ENCODE measurements at regions not wholly inside any gene's neighbourhood (a gene's known extent, or its start where the extent isn't known, plus 50 kb on each side); places are given as distances from the start of the nearest gene placed in this dataset.

DNA sequence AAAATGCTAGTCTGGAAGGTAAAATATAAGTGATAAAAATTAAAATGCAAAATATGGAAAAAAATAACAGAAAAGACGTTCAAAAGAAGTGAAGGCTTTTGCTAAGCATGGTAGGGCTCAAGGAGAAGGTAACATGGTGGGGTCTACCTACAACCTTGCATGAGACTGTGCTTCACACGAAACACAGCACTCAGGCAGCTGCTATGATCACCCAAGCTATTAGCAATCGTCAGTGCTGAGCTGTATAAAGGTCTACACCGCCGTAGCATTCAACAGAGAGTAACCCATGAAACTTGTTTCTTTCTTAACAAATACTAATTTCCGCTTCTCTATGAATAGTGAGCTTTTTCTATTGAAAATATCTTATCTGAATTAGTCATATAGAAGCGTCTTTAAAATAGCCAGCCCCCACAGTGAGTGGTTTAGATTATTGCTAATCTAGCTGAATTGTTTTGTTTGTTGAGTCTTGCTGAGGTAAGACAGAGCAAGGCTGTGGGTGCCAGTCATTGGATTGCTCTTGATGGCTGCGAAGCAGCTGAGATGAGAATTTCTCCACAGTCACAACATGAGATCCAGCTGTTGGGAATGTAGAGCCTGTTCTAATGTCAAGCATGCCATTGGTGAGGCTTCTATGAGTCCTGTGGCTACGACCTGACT is 230.0 kb downstream of the KLF13 start:
- TF ChIP-seq, protein P1, sequence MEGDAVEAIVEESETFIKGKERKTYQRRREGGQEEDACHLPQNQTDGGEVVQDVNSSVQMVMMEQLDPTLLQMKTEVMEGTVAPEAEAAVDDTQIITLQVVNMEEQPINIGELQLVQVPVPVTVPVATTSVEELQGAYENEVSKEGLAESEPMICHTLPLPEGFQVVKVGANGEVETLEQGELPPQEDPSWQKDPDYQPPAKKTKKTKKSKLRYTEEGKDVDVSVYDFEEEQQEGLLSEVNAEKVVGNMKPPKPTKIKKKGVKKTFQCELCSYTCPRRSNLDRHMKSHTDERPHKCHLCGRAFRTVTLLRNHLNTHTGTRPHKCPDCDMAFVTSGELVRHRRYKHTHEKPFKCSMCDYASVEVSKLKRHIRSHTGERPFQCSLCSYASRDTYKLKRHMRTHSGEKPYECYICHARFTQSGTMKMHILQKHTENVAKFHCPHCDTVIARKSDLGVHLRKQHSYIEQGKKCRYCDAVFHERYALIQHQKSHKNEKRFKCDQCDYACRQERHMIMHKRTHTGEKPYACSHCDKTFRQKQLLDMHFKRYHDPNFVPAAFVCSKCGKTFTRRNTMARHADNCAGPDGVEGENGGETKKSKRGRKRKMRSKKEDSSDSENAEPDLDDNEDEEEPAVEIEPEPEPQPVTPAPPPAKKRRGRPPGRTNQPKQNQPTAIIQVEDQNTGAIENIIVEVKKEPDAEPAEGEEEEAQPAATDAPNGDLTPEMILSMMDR (IDR thresholded peaks at IDR 0.05; ENCODE audit: control extremely low read depth, extremely low read depth): no peak
- Histone ChIP-seq H3K4me1 (ENCODE audit: control insufficient read depth in 5 of 5, insufficient read depth in 5 of 5, low read length in 5 of 5) (peaks cover 0 to 12% (median 0%) of the 10 kb centered on the region in 5 donors), H3K36me3 (ENCODE audit: control insufficient read depth in 4 of 4, insufficient read depth in 4 of 4, low read length in 4 of 4) (no peaks in the 10 kb centered on the region), H3K9me3 (ENCODE audit: control insufficient read depth in 4 of 4, insufficient read depth in 3 of 4, low read length in 3 of 4) (no peaks in the 10 kb centered on the region), H3K27ac (ENCODE audit: low read depth in 1 of 2, low read length in 1 of 2) (no peak overlapping the region), H3K4me3 (no peak overlapping the region), H3K27me3 (ENCODE audit: control insufficient read depth in 3 of 3, insufficient read depth in 3 of 3, low read length in 2 of 3) (peaks cover 0 to 3% (median 0%) of the 10 kb centered on the region in 3 donors), H3K9ac (ENCODE audit: insufficient read depth in 1 of 2, low read length in 2 of 2) (no peak overlapping the region)
- DNase-seq (no peak), ATAC-seq (ENCODE audit: insufficient read depth, low FRiP score) (no peak)
- WGBS, 2 donors: 90 to 94% methylated on average over 9 of the region's 9 CpGs

DNA sequence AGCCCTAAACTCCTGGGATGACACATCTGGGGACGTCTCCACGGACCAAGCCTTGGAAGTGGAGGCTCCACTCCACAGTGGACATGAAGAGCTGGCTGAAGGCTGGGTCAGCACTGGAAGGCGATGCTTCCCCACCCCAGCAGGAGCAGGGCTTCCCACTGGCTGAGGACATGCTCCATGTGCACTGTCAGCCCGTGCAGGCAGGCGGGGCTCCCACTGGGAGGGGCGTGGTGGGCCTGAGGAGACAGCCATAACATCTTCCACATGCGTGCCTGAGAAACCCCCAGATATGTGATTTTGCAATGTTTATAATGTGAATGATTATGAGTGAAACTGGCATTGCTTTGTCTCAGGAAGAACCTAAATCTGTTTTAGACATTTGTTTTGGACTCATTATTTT is 231.3 kb downstream of the KLF13 start:
- H3K9ac ChIP-seq (ENCODE audit: insufficient read depth in 1 of 2, low read length in 2 of 2): no peak overlapping the region
- no peak overlapping the region for H3K27ac ChIP-seq (ENCODE audit: low read depth in 1 of 2, low read length in 1 of 2)
- peaks cover 0 to 12% (median 0%) of the 10 kb centered on the region in 5 donors for H3K4me1 ChIP-seq (ENCODE audit: control insufficient read depth in 5 of 5, insufficient read depth in 5 of 5, low read length in 5 of 5)
- H3K27me3 ChIP-seq (ENCODE audit: control insufficient read depth in 3 of 3, insufficient read depth in 3 of 3, low read length in 2 of 3): peaks cover 0 to 3% (median 0%) of the 10 kb centered on the region in 3 donors
- DNase-seq (peak in 2 of 3 donors; percentile 1 to 16), ATAC-seq (ENCODE audit: insufficient read depth, low FRiP score) (no peak)
- WGBS, 2 donors: 84 to 85% methylated on average over 7 of the region's 7 CpGs
- TF ChIP-seq, protein P1 (IDR thresholded peaks at IDR 0.05; ENCODE audit: control extremely low read depth, extremely low read depth): no peak
- no peaks in the 10 kb centered on the region for H3K36me3 ChIP-seq (ENCODE audit: control insufficient read depth in 4 of 4, insufficient read depth in 4 of 4, low read length in 4 of 4)
- no peak overlapping the region for H3K4me3 ChIP-seq
- H3K9me3 ChIP-seq (ENCODE audit: control insufficient read depth in 4 of 4, insufficient read depth in 3 of 4, low read length in 3 of 4): no peaks in the 10 kb centered on the region

DNA sequence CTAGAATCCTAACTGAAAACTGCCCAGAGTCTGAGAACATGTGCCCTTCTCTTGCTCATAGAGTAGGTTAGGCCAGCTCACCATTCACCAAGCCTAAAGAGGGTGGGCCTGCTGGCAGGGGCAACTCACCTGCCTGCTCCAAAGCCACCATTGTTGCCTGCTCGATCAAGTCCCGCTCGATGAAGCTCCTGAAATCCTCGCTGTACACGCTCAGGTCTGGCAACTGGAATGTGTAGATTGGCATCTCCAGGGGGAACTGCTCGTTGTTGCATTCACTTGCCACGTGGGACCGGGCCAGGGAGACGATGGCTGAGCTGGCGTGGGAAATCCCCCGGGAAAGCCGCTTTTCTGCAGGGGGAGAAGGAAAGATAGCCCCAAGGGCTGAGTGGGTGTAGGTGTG is 232.2 kb downstream of the KLF13 start:
- no peak for DNase-seq
- TF ChIP-seq, protein P1 (IDR thresholded peaks at IDR 0.05; ENCODE audit: control extremely low read depth, extremely low read depth): no peak
- Histone ChIP-seq H3K27ac (ENCODE audit: low read depth in 1 of 2, low read length in 1 of 2) (no peak overlapping the region), H3K4me1 (ENCODE audit: control insufficient read depth in 5 of 5, insufficient read depth in 5 of 5, low read length in 5 of 5) (peaks cover 0 to 12% (median 0%) of the 10 kb centered on the region in 5 donors), H3K9ac (ENCODE audit: insufficient read depth in 1 of 2, low read length in 2 of 2) (no peak overlapping the region), H3K4me3 (no peak overlapping the region), H3K27me3 (ENCODE audit: control insufficient read depth in 3 of 3, insufficient read depth in 3 of 3, low read length in 2 of 3) (peaks cover 0 to 3% (median 0%) of the 10 kb centered on the region in 3 donors), H3K36me3 (ENCODE audit: control insufficient read depth in 4 of 4, insufficient read depth in 4 of 4, low read length in 4 of 4) (no peaks in the 10 kb centered on the region), H3K9me3 (ENCODE audit: control insufficient read depth in 4 of 4, insufficient read depth in 3 of 4, low read length in 3 of 4) (no peaks in the 10 kb centered on the region)
- ATAC-seq (ENCODE audit: insufficient read depth, low FRiP score): no peak
- 93 to 97% methylated on average over 12 of the region's 12 CpGs for WGBS, 2 donors

DNA sequence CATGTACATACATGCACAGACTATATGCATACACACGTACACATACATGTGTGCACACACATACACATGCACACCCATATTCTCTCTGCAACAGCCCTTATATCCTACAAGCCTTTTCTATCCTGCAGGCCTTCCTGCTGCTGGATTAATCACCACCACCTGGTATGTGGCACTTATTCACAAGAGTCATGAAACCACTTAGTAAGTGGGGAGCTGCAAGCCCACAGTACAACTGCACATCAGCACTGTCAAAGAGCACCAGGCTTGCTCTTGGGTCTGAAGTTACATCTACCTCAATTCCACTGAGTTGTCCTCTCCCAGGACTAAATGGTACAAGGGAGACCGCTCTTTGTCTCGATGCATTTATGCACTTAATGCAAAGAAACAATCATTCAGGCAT is 233.2 kb downstream of the KLF13 start:
- 93 to 95% methylated on average over 3 of the region's 3 CpGs for WGBS, 2 donors
- H3K4me3 ChIP-seq: no peak overlapping the region
- H3K9ac ChIP-seq (ENCODE audit: insufficient read depth in 1 of 2, low read length in 2 of 2): no peak overlapping the region
- H3K36me3 ChIP-seq (ENCODE audit: control insufficient read depth in 4 of 4, insufficient read depth in 4 of 4, low read length in 4 of 4): no peaks in the 10 kb centered on the region
- H3K4me1 ChIP-seq (ENCODE audit: control insufficient read depth in 5 of 5, insufficient read depth in 5 of 5, low read length in 5 of 5): peaks cover 0 to 6% (median 0%) of the 10 kb centered on the region in 5 donors
- ATAC-seq (ENCODE audit: insufficient read depth, low FRiP score) (no peak), DNase-seq (no peak)
- no peak overlapping the region for H3K27ac ChIP-seq (ENCODE audit: low read depth in 1 of 2, low read length in 1 of 2)
- H3K27me3 ChIP-seq (ENCODE audit: control insufficient read depth in 3 of 3, insufficient read depth in 3 of 3, low read length in 2 of 3): peaks cover 0 to 3% (median 0%) of the 10 kb centered on the region in 3 donors
- H3K9me3 ChIP-seq (ENCODE audit: control insufficient read depth in 4 of 4, insufficient read depth in 3 of 4, low read length in 3 of 4): no peaks in the 10 kb centered on the region
- TF ChIP-seq, protein P1 (IDR thresholded peaks at IDR 0.05; ENCODE audit: control extremely low read depth, extremely low read depth): no peak

Data from lung (tissue), 11 donors.